Small intestine (tissue), 7 donors: ENCODE measurements at regions not wholly inside any gene's neighbourhood (a gene's known extent, or its start where the extent isn't known, plus 50 kb on each side); places are given as distances from the start of the nearest gene placed in this dataset.

ENCODE experiments used
- DNase-seq, 2 donors: peaks; one replicate each; pipeline versions ENCODE4 v3.0.0 to v3.0.0-alpha.2; 2013
- FAIRE-seq: peaks from 2 replicates; lab custom pipeline; 2012; peaks lifted over from hg19 to GRCh38; lab: Jason Lieb, UNC
- H3K27ac ChIP-seq, 3 donors: one replicate each; pipeline ENCODE4 v1.5.1; 2013; ENCODE audit warnings: low read length in 2 of 3, mild to moderate bottlenecking in 2 of 3, control low read depth in 1 of 3, inconsistent platforms in 1 of 3, low read depth in 1 of 3, moderate library complexity in 1 of 3
- H3K27me3 ChIP-seq, 3 donors: one replicate each; pipeline ENCODE4 v1.6.1; 2013; ENCODE audit warnings: low read length in 3 of 3, inconsistent platforms in 1 of 3; ENCODE audit not compliant: control insufficient read depth in 3 of 3, insufficient read depth in 3 of 3
- H3K36me3 ChIP-seq, 3 donors: one replicate each; pipeline ENCODE4 v1.6.1; 2013; ENCODE audit warnings: low read length in 3 of 3, inconsistent platforms in 1 of 3, low read depth in 1 of 3, mild to moderate bottlenecking in 1 of 3, moderate library complexity in 1 of 3; ENCODE audit not compliant: control insufficient read depth in 3 of 3, insufficient read depth in 2 of 3
- H3K4me1 ChIP-seq, 3 donors: one replicate each; pipeline ENCODE4 v1.6.1; 2013; ENCODE audit warnings: low read length in 2 of 3, inconsistent platforms in 1 of 3, low read depth in 1 of 3, mild to moderate bottlenecking in 1 of 3, moderate library complexity in 1 of 3; ENCODE audit not compliant: control insufficient read depth in 3 of 3, insufficient read depth in 2 of 3
- H3K4me3 ChIP-seq, 3 donors: one replicate each; pipeline ENCODE4 v1.5.1; 2013; ENCODE audit warnings: low read length in 3 of 3, control low read depth in 1 of 3, inconsistent platforms in 1 of 3, low read depth in 1 of 3, mild to moderate bottlenecking in 1 of 3, moderate library complexity in 1 of 3
- H3K9me3 ChIP-seq, 2 donors: one replicate each; pipeline ENCODE4 v1.6.1; 2013; ENCODE audit warnings: low read depth in 1 of 2, low read length in 1 of 2; ENCODE audit not compliant: control insufficient read depth in 2 of 2, insufficient read depth in 1 of 2
- WGBS, 3 donors: extraction: QIAGEN DNeasy Blood & Tissue Kit; methylation state at CpG; one replicate each; pipeline ENCODE4 v1.1.7; 2013; 5-methylcytosine and 5-hydroxymethylcytosine counted together
- donor health status: healthy with polysubstance abuse.
- donor health status: control.
- donor health status: control.
- donor health status: Bipolar disorder and iron deficiency.
- donor health status: healthy.

GRCh38 chr11:56910046-56910773 lies 78.5 kb upstream of the OR5AK2 start:
- Histone ChIP-seq H3K27ac (no peak overlapping the region), H3K27me3 (no peaks in the 10 kb centered on the region), H3K4me1 (no peaks in the 10 kb centered on the region), H3K4me3 (no peak overlapping the region), H3K9me3 (no peaks in the 10 kb centered on the region), H3K36me3 (no peaks in the 10 kb centered on the region)
- no peak for FAIRE-seq
- WGBS, 3 donors = 49 to 69% (median 50%) methylated on average over 10 of the region's 10 CpGs
- DNase-seq = peak in 1 of 2 donors; percentile 50

GRCh38 chr11:56909563-56909962 lies 79.2 kb upstream of the OR5AK2 start:
- Histone ChIP-seq H3K36me3 (no peaks in the 10 kb centered on the region), H3K4me3 (no peak overlapping the region), H3K27ac (no peak overlapping the region), H3K4me1 (no peaks in the 10 kb centered on the region), H3K9me3 (no peaks in the 10 kb centered on the region), H3K27me3 (no peaks in the 10 kb centered on the region)
- FAIRE-seq (no peak), DNase-seq (no peak)
- 90 to 100% (median 95%) methylated on average over 1 of the region's 1 CpG for WGBS, 3 donors

GRCh38 chr11:56909080-56909479 lies 79.6 kb upstream of the OR5AK2 start:
- Histone ChIP-seq H3K9me3 (no peaks in the 10 kb centered on the region), H3K27ac (no peak overlapping the region), H3K4me3 (no peak overlapping the region), H3K27me3 (no peaks in the 10 kb centered on the region), H3K4me1 (no peaks in the 10 kb centered on the region), H3K36me3 (no peaks in the 10 kb centered on the region)
- DNase-seq (no peak), FAIRE-seq (no peak)
- WGBS, 3 donors = 42 to 68% (median 53%) methylated on average over 4 of the region's 4 CpGs

GRCh38 chr11:56906683-56907148 lies 82.0 kb upstream of the OR5AK2 start:
- DNase-seq (no peak), FAIRE-seq (no peak)
- 57 to 81% (median 62%) methylated on average over 2 of the region's 2 CpGs for WGBS, 3 donors
- no peak overlapping the region for H3K27ac ChIP-seq
- H3K4me3 ChIP-seq = no peak overlapping the region
- no peaks in the 10 kb centered on the region for H3K27me3 ChIP-seq
- no peaks in the 10 kb centered on the region for H3K4me1 ChIP-seq
- no peaks in the 10 kb centered on the region for H3K36me3 ChIP-seq
- no peaks in the 10 kb centered on the region for H3K9me3 ChIP-seq

- DNase-seq (no peak), FAIRE-seq (no peak)
- H3K9me3 ChIP-seq = no peaks in the 10 kb centered on the region
- WGBS, 3 donors = 76 to 87% (median 86%) methylated on average over 1 of the region's 1 CpG
- no peak overlapping the region for H3K4me3 ChIP-seq
- no peaks in the 10 kb centered on the region for H3K36me3 ChIP-seq
- no peaks in the 10 kb centered on the region for H3K27me3 ChIP-seq
- H3K4me1 ChIP-seq = no peaks in the 10 kb centered on the region
- H3K27ac ChIP-seq = no peak overlapping the region
These were observed 82.8 kb upstream of the OR5AK2 start for GRCh38 chr11:56905936-56906335.

- FAIRE-seq (no peak), DNase-seq (no peak)
- Histone ChIP-seq H3K27me3 (no peaks in the 10 kb centered on the region), H3K4me3 (no peak overlapping the region), H3K36me3 (no peaks in the 10 kb centered on the region), H3K27ac (no peak overlapping the region), H3K9me3 (no peaks in the 10 kb centered on the region), H3K4me1 (no peaks in the 10 kb centered on the region)
- WGBS, 3 donors = 58 to 75% (median 61%) methylated on average over 4 of the region's 4 CpGs
These were observed 83.3 kb upstream of the OR5AK2 start for GRCh38 chr11:56905442-56905841.

- DNase-seq = no peak
- Histone ChIP-seq H3K27me3 (no peaks in the 10 kb centered on the region), H3K36me3 (no peaks in the 10 kb centered on the region), H3K9me3 (no peaks in the 10 kb centered on the region), H3K27ac (no peak overlapping the region), H3K4me1 (no peaks in the 10 kb centered on the region), H3K4me3 (no peak overlapping the region)
- 81 to 92% (median 89%) methylated on average over 5 of the region's 5 CpGs for WGBS, 3 donors
- no peak for FAIRE-seq
These were observed 89.9 kb upstream of the OR5AK2 start for GRCh38 chr11:56898856-56899255.

GRCh38 chr11:56890584-56891305 lies 98.0 kb upstream of the OR5AK2 start:
- Histone ChIP-seq H3K4me3 (no peak overlapping the region), H3K9me3 (no peaks in the 10 kb centered on the region), H3K4me1 (peaks cover 0 to 7% (median 0%) of the 10 kb centered on the region in 3 donors), H3K27me3 (peaks cover 0 to 2% (median 0%) of the 10 kb centered on the region in 3 donors), H3K36me3 (no peaks in the 10 kb centered on the region), H3K27ac (no peak overlapping the region)
- FAIRE-seq (no peak), DNase-seq (no peak)
- WGBS, 3 donors = 77 to 84% (median 78%) methylated on average over 9 of the region's 9 CpGs
